HG03135 (cell line): ENCODE measurements at regions not wholly inside any gene's neighbourhood (a gene's known extent, or its start where the extent isn't known, plus 50 kb on each side); places are given as distances from the start of the nearest gene placed in this dataset.
"Not testable (repeated sequence)": the region's sequence is repeated elsewhere in the genome, so short reads cannot be mapped to it uniquely, and the experiment has no call there.

Experiments used
- ATAC-seq: cut with Tn5 transposase; IDR thresholded peaks from one replicate; pipeline ENCODE4 v1.9.1; 2021; ENCODE audit warnings: mild to moderate bottlenecking, moderate library complexity; ENCODE audit not compliant: unreplicated experiment

- no peak for ATAC-seq
These were observed 144.6 kb upstream of the ZPLD1 start for GRCh38 chr3:102290241-102290640.

DNA sequence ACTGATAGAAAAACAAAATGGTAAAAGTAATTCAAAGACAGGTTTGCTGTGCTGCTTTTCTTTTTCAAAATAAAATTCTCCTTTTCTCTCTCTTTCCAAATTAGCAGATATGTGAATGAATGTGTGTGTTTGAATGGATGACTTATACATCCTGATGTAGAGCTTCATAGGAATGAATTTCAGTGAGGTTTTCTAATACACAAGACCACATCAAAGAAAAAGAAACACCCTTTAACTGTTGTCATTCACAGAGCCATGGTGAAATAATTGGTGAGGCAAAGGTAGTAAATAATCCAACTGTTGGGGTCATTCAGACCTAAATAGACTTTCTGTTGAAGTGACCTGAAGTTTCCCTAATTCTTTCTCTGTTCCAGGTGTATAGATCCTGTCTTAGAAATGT lies 139.1 kb upstream of the ZPLD1 start:
- no peak for ATAC-seq

GRCh38 chr3:102297072-102297658 lies 137.7 kb upstream of the ZPLD1 start:
- no peak for ATAC-seq

DNA sequence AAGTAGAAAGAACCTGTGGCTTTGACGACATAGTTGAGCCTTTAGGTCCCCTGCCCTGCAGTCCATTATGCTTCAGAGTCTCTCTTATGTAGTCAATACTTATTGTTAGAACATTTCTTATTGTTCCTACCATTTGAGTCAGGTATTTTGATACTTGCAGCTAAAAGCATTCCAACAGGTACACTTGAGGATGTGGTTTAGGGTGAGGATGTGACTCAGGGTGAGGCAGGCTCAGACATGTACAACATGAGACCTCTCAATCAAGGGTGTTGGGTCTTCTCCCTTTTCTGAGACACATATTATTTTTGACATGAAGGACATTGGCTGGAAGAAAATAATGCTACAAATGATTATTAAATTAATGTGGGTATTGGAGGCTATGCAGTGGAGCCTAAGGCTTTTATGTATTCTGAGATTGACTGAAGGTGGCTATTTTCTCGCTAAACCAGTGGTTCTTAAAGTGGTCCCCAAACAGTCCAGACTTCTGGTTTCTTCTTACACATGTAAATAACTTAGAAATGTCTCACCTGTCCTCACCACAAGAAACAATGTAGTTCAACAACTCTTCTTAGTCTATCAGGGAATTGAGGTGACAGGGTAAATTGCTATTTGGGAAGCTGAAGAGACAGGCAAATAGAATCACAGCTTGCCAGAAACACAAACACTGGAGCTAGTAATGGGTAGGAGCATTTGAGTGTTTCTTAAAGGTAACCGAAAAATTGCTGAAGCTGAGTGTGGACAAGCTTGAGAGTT lies 135.5 kb upstream of the ZPLD1 start:
- ATAC-seq, result no peak

DNA sequence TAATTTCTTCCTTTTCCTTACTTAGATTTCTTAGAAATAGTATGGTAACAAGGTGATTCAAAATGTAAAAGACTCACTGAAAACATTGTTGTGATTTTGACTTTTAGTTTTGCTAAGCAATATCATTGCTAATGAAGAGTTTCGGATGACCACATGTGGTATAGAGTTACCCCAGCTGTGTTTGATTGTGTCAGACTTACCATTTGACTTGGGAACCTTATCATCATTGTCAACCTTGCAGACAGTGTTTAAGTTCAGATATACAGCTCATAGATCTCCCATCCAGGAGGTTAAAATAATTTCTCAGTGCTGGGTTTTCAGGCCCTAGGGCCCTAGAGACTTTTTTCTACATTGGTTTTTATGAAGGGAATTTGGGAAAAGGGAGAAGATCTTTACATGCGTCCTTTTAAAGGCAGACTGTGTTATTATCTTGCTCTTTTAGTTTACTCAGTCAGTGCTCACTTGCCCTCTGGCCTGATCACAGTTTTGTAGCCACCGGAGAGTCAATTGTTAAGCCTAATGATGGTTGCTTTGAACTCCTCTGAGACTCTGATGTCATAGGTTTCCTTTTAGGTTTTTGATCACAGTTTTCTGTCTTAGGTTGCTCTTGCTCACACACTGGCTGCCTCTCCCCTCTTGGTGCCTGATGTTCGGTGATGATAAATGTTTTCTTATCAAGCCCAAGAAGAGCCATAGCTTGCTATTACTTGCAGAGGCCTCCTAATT lies 133.5 kb upstream of the ZPLD1 start:
- ATAC-seq, result no peak

GRCh38 chr3:102302020-102302419 lies 132.8 kb upstream of the ZPLD1 start:
- no peak for ATAC-seq

DNA sequence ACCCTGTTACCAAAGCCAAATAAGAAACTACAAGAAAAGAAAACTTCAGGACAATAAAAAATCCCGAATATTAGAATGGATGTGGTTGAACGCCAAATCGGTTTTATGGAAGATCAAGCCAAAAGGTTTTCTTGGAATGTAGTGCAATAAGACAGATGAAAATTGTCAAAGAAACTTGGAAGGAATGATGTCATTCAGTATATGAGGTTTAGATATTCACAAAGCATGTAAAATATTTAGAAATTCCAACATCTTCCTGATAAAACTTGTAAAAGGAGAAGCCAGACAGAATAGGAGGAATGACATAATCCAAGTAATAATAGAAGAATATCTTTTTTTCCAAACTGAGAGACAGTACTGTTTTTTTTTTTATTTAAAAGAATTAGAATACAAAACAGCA lies 130.3 kb upstream of the ZPLD1 start:
- ATAC-seq, result no peak

- no peak for ATAC-seq
These were observed 127.4 kb upstream of the ZPLD1 start for GRCh38 chr3:102307442-102307841.

DNA sequence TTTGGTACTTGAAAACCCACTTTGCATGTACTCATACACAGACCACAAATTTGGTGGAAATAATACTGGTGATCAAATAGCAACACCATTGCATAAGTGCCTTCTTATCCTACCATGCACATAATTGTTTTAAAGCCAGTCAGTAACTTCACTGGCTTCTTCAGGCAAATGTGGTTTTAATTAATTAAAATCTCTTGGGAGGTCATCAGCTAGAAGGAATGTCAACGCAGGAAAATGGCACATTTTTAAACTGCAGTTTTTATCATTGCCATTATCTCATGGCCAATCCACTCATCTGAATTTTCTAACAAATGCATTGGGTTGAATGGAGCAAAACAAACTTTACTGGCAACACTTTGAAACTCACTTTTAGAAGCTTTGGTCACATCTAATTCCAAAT lies 105.7 kb upstream of the ZPLD1 start:
- ATAC-seq, result no peak

DNA sequence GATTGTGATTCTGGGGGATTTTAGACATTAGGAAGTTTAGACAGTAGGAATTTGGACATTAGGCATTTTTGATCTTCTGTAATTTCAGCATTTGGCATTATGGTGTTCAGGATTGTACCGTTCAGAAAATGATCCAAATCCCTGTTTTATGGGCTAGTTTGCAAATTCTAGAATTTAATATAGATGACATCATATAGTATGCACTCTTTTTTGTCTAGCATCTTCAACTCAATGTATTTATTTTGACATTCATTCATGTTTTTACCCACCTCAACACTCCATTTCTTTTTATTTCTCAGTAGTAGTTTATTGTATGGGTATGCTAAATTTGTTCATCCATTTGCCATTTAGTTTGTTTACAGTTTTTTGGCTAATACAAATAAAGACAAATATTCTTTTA lies 105.3 kb upstream of the ZPLD1 start:
- ATAC-seq, result no peak

GRCh38 chr3:102332205-102332604 lies 102.6 kb upstream of the ZPLD1 start:
- ATAC-seq, result no peak

DNA sequence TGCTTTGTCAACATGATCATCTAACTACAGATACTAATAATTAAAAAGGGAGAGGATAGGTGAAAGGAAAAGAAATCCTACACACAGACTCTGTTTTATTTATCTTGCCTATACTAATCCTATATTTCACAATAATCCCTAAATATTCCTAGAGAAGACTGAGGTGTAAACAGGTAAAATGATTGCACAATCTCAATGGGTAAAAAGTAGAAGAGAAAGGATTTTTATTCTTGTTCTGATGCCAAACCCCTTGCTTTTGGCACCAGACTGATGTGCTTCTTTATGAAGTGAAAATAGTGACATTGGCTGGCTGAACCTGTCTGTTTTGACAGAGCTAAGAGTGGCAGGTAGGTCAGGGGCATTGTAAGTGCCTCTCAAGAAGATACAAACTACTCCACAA lies 101.9 kb upstream of the ZPLD1 start:
- ATAC-seq, result no peak

DNA sequence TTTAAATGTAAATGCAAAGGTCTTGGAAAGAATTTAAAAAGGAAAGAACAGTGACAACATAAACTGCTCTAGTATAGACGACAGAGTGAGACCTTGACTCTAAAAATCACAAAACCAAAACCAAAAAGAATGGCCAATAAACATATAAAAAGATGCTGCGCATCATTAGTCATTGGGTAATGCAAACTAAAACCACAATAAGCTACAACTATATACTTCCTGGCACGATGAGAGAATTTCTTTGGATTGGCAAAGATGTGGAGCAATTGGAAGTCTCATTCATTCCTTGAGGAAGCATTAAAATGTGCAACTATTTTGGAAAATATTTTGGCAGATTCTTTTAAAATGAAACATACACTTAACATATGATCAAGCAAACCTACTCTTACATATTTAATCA lies 98.7 kb upstream of the ZPLD1 start:
- ATAC-seq, result no peak

DNA sequence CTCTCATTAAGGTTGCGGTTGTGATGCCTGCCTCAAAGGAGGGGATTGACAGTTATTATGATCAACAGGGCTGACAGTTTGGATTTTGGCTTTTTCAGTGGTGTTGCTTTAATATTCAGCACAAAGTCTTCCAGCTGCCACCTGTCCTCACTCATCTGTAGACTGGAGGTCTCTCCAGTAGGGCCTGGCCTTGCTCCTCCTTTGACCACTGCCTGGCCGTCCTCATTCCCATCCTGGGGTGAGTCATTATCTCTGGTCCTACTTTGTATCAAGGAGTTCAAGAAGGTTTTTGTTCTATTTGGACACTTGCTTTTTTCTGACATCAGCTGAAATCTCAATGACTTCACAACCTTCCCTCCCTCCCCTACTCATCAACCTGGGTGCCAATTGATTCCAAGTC lies 95.1 kb upstream of the ZPLD1 start:
- ATAC-seq, result no peak

GRCh38 chr3:102346897-102347296 lies 87.9 kb upstream of the ZPLD1 start:
- ATAC-seq, result no peak

- ATAC-seq, result no peak
These were observed 85.9 kb upstream of the ZPLD1 start for GRCh38 chr3:102348904-102349303.

- ATAC-seq, result no peak
These were observed 81.7 kb upstream of the ZPLD1 start for GRCh38 chr3:102353148-102353547.

- ATAC-seq, result no peak
These were observed 81.0 kb upstream of the ZPLD1 start for GRCh38 chr3:102353805-102354204.

DNA sequence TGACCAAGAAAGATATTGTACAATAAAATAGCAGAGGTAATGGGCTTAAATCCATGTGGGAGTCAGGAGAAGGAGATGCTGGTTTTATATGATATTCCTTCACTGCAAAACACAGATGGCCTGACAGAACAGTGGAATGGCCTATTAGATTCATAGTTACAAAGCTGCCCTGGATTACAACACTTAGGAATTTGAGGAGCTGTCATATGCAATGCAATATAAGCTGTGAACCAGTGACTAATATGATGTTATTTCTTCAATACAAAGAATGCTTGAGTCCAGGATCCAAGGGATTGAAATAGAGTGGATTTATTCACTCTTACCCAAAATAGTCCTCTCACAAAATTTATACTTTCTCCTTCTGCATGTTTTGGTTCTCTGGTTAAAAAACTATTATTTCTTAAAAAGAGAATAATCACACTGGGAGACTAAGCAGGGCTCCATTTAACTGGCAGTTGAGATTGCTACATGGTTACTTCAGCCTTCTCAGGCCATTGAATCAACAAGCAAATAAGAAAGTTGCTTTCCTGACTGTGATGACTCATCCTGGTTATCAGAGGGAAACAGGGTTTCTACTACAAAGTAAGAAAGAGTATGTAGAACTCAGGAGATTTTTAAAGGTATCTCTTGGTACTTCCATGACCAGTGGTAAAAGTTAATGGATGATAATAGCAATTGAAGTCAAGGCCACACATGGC lies 79.8 kb upstream of the ZPLD1 start:
- ATAC-seq, result no peak

DNA sequence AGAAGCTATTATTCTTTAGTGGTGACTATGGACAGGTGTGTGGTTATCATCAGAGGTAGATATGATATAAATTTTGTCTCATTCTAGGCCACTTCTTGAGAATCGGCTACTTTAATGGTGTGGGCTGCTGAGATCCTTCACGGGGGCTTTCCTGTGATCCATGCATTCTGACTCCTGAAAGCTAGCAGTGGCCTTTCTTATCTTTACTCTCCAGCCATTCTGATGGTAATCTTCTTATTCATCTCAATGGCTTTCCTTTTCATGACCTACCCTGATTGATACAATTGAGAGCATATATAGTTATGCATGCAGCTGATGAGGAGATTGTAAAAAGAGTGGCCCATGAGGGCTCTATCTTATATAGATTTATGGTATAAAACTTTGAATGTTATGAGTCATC lies 78.3 kb upstream of the ZPLD1 start:
- ATAC-seq, result no peak

DNA sequence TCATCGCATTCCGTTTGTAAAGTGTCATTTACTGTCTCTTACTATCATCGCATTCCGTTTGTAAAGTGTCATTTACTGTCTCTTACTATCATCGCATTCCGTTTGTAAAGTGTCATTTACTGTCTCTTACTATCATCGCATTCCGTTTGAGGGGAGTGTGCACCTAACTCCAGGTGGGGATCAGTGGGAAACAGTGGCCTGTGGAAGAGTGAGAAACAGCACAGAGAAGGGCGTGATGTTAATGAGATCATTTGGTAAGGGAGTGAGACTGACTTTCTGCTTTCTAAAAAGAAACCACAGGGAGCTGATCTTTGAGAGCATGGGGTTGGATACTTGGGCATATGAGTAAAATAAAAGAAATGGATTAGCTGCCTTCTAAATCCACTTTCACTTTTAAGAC lies 77.5 kb upstream of the ZPLD1 start:
- ATAC-seq, result not testable (repeated sequence)
